ENCODE measurements at regions not wholly inside any gene's neighbourhood (a gene's known extent, or its start where the extent isn't known, plus 50 kb on each side); places are given as distances from the start of the nearest gene placed in this dataset.
"Not testable (repeated sequence)": the region's sequence is repeated elsewhere in the genome, so short reads cannot be mapped to it uniquely, and the experiment has no call there.

DNA sequence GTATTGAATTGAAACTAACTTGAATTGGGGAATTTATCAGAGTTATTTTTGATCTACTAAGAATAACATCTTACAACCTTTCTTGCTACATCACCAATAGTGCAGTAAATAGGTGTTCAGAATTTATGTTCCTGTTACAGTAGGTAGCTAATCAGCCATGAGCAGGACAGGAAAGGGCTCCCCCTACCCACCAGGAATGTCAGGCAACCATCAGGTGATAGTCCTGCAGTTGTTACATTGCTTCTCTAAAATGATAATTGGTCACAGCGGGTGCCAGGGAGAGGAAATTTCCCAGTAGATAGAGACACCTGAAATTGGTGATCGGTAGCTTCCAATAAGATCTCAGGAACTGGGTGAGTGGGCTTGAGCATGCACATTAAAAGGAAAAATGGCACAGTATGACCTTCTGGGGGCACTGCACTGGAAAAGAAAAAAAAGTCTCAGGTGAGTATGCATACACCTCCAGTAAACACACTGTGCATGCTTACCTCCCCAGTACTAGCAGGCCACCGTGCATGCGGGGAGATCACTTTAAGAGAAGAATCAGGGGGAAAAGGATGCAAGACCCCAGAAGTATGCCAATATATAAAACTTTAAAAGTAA lies 1092.0 kb upstream of the LRRTM1 start:
- ATAC-seq = no peak

DNA sequence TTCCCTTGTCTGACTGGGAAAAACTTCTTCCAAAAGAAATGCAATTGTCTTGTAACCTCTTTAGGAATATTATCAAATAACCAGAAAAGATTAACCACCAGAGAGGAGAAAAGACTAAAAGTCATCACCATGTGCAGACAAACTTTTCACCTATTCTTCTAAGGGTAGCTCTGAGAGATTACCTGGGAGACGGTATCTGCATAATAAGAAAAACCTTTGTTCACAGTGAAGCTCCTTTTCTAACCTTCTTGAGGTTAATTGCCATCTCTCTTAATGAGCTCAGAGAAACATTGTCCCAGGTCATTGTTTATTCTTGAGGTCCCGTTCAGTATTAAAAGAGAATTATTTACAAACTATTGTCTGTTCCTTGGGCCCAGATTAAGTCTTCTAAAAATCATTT lies 1091.2 kb upstream of the LRRTM1 start:
- Histone ChIP-seq H3K9me3 (ENCODE audit: control insufficient read depth in 2 of 3, low read length in 3 of 3) (no peaks in the 10 kb centered on the region), H3K4me3 (ENCODE audit: low read length) (no peak overlapping the region), H3K36me3 (ENCODE audit: control insufficient read depth in 2 of 3, insufficient read depth in 3 of 3, low read length in 3 of 3) (no peaks in the 10 kb centered on the region), H3K4me1 (ENCODE audit: control insufficient read depth in 2 of 2, insufficient read depth in 2 of 2, low read length in 2 of 2) (no peaks in the 10 kb centered on the region), H3K27ac (ENCODE audit: low read depth, low read length) (no peak overlapping the region), H3K27me3 (ENCODE audit: control insufficient read depth in 2 of 2, insufficient read depth in 2 of 2, low read length in 2 of 2) (no peaks in the 10 kb centered on the region)
- no peaks in the 10 kb centered on the region for H3K36me3 Mint-ChIP-seq
- no peaks in the 10 kb centered on the region for H3K4me1 Mint-ChIP-seq
- no peak overlapping the region for H3K4me3 Mint-ChIP-seq
- intact Hi-C loops (cut with micrococcal nuclease) = no loop called here
- H3K9me3 Mint-ChIP-seq = peaks cover 0 to 31% (median 10%) of the 10 kb centered on the region in 11 donors
- no peak overlapping the region for H3K27ac Mint-ChIP-seq
- DNase-seq = no peak
- H3K27me3 Mint-ChIP-seq = no peaks in the 10 kb centered on the region
- ChIA-PET POLR2A (no interaction called here), CTCF (no interaction called here)
- no peak for ATAC-seq

More for the DNA sequence above, 1092.0 kb upstream of the LRRTM1 start:
- peaks cover 0 to 33% (median 8%) of the 10 kb centered on the region in 11 donors for H3K9me3 Mint-ChIP-seq
- Histone ChIP-seq H3K27me3 (ENCODE audit: control insufficient read depth in 2 of 2, insufficient read depth in 2 of 2, low read length in 2 of 2) (no peaks in the 10 kb centered on the region), H3K36me3 (ENCODE audit: control insufficient read depth in 2 of 3, insufficient read depth in 3 of 3, low read length in 3 of 3) (no peaks in the 10 kb centered on the region), H3K9me3 (ENCODE audit: control insufficient read depth in 2 of 3, low read length in 3 of 3) (no peaks in the 10 kb centered on the region), H3K4me3 (ENCODE audit: low read length) (no peak overlapping the region), H3K27ac (ENCODE audit: low read depth, low read length) (no peak overlapping the region), H3K4me1 (ENCODE audit: control insufficient read depth in 2 of 2, insufficient read depth in 2 of 2, low read length in 2 of 2) (no peaks in the 10 kb centered on the region)
- CTCF ChIA-PET = no interaction called here
- no peak for DNase-seq
- H3K27ac Mint-ChIP-seq = no peak overlapping the region
- H3K36me3 Mint-ChIP-seq = no peaks in the 10 kb centered on the region
- no peaks in the 10 kb centered on the region for H3K4me1 Mint-ChIP-seq
- intact Hi-C loops (cut with micrococcal nuclease) = no loop called here
- POLR2A ChIA-PET = no interaction called here
- no peak overlapping the region for H3K4me3 Mint-ChIP-seq
- no peaks in the 10 kb centered on the region for H3K27me3 Mint-ChIP-seq

DNA sequence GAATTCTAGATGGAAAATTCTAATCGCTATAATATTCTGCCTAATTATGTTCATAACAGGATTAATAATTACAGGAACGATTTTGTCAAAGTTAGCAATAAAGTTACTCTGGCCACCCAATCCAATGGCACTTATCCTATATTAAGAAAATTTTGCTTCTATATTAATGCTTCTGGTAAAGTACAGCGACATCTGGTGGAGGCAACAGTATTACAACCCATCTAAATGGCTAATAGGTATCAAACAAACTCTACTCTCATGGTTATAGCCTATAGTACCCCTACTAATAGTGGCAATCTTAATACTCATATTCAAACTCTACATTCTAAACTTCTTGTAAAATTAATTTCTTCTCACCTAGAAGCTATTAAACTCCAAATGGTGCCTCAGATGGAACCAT lies 1084.7 kb upstream of the LRRTM1 start:
- ChIA-PET POLR2A (no interaction called here), CTCF (no interaction called here)
- peaks cover 0 to 29% (median 9%) of the 10 kb centered on the region in 11 donors for H3K9me3 Mint-ChIP-seq
- intact Hi-C loops (cut with micrococcal nuclease) = no loop called here
- no peak overlapping the region for H3K27ac ChIP-seq (ENCODE audit: low read depth, low read length)
- no peaks in the 10 kb centered on the region for H3K27me3 Mint-ChIP-seq
- no peaks in the 10 kb centered on the region for H3K36me3 Mint-ChIP-seq
- H3K4me1 ChIP-seq (ENCODE audit: control insufficient read depth in 2 of 2, insufficient read depth in 2 of 2, low read length in 2 of 2) = no peaks in the 10 kb centered on the region
- no peak overlapping the region for H3K27ac Mint-ChIP-seq
- H3K4me3 ChIP-seq (ENCODE audit: low read length) = no peak overlapping the region
- no peak overlapping the region for H3K4me3 Mint-ChIP-seq
- ATAC-seq (no peak), DNase-seq (no peak)
- H3K4me1 Mint-ChIP-seq = no peaks in the 10 kb centered on the region
- H3K36me3 ChIP-seq (ENCODE audit: control insufficient read depth in 2 of 3, insufficient read depth in 3 of 3, low read length in 3 of 3) = no peaks in the 10 kb centered on the region
- no peaks in the 10 kb centered on the region for H3K27me3 ChIP-seq (ENCODE audit: control insufficient read depth in 2 of 2, insufficient read depth in 2 of 2, low read length in 2 of 2)
- H3K9me3 ChIP-seq (ENCODE audit: control insufficient read depth in 2 of 3, low read length in 3 of 3) = peaks cover 0 to 5% (median 0%) of the 10 kb centered on the region in 3 experiments

DNA sequence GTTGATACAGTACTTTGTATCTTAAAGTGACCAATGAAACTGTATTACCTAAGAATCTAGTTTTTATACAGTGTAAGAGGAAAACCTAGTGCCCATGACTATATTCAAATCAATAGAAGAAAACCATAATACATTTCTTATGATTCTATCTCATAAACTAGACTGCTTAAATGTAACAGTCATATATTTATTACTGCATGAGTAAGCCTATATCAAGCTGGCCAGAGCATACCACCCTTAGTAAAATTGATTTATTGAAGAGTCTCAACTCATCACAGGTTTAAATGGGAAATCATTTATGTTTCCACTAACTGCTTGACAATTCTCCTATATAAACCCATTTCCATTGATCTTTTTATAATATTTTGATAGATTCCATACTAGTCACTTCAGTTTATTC lies 1059.2 kb upstream of the LRRTM1 start:
- CTCF ChIA-PET = no interaction called here
- Mint-ChIP-seq H3K27me3 (no peaks in the 10 kb centered on the region), H3K9me3 (peaks cover 0 to 43% (median 12%) of the 10 kb centered on the region in 11 donors), H3K4me1 (no peaks in the 10 kb centered on the region), H3K4me3 (no peak overlapping the region), H3K36me3 (no peaks in the 10 kb centered on the region), H3K27ac (no peak overlapping the region)
- no peaks in the 10 kb centered on the region for H3K9me3 ChIP-seq (ENCODE audit: control insufficient read depth in 2 of 3, low read length in 3 of 3)
- H3K36me3 ChIP-seq (ENCODE audit: control insufficient read depth in 2 of 3, insufficient read depth in 3 of 3, low read length in 3 of 3) = no peaks in the 10 kb centered on the region
- H3K27ac ChIP-seq (ENCODE audit: low read depth, low read length) = no peak overlapping the region
- ATAC-seq (no peak), DNase-seq (no peak)
- POLR2A ChIA-PET = no interaction called here
- no peaks in the 10 kb centered on the region for H3K27me3 ChIP-seq (ENCODE audit: control insufficient read depth in 2 of 2, insufficient read depth in 2 of 2, low read length in 2 of 2)
- H3K4me1 ChIP-seq (ENCODE audit: control insufficient read depth in 2 of 2, insufficient read depth in 2 of 2, low read length in 2 of 2) = no peaks in the 10 kb centered on the region
- H3K4me3 ChIP-seq (ENCODE audit: low read length) = no peak overlapping the region
- intact Hi-C loops (cut with micrococcal nuclease) = no loop called here

DNA sequence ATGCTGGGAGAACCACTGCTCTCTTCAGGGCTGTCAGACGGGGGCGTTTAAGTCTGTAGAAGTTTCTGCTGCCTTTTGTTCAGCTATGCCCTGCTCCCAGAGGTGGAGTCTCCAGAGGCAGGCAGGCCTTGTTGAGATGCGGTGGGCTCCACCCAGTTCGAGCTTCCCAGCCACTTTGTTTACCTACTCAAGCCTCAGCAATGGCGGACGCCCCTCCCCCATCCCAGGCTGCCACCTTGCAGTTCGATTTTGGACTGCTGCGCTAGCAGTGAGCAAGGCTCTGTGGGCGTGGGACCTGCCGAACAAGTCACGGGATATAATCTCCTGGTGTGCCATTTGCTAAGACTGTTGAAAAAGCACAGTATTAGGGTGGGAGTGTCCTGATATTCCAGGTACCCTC lies 1057.9 kb upstream of the LRRTM1 start:
- ATAC-seq; DNase-seq; H3K27ac ChIP-seq (ENCODE audit: low read depth, low read length); H3K36me3 ChIP-seq (ENCODE audit: control insufficient read depth in 2 of 3, insufficient read depth in 3 of 3, low read length in 3 of 3); POLR2A ChIA-PET; H3K27me3 ChIP-seq (ENCODE audit: control insufficient read depth in 2 of 2, insufficient read depth in 2 of 2, low read length in 2 of 2); H3K27ac Mint-ChIP-seq; H3K4me3 ChIP-seq (ENCODE audit: low read length); H3K4me1 ChIP-seq (ENCODE audit: control insufficient read depth in 2 of 2, insufficient read depth in 2 of 2, low read length in 2 of 2); H3K9me3 ChIP-seq (ENCODE audit: control insufficient read depth in 2 of 3, low read length in 3 of 3); H3K4me1 Mint-ChIP-seq; CTCF ChIA-PET; H3K27me3 Mint-ChIP-seq; H3K36me3 Mint-ChIP-seq; intact Hi-C loops (cut with micrococcal nuclease); H3K4me3 Mint-ChIP-seq: not testable (repeated sequence)
- peaks cover 2 to 37% (median 12%) of the 10 kb centered on the region in 11 donors for H3K9me3 Mint-ChIP-seq

DNA sequence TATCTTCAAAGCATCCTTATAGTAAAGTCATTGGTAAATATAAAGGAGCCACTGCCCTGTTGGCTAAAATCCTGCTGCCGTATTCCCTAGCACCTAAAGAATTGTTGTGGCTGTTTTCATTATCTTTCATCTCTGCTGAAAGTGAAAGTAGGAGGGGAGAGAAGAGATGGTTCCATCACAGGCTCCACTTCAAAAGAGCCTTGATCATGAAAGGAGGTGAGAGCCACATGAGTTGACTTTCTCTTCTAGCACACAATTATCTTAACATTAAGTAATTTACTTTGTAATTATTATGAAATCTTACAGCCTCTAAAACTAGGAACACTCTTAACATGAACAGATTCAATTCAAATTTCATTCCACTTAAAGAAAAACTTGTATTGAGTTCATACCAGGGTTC lies 1050.9 kb upstream of the LRRTM1 start:
- no peaks in the 10 kb centered on the region for H3K27me3 Mint-ChIP-seq
- Histone ChIP-seq H3K27ac (ENCODE audit: low read depth, low read length) (no peak overlapping the region), H3K9me3 (ENCODE audit: control insufficient read depth in 2 of 3, low read length in 3 of 3) (no peaks in the 10 kb centered on the region), H3K27me3 (ENCODE audit: control insufficient read depth in 2 of 2, insufficient read depth in 2 of 2, low read length in 2 of 2) (no peaks in the 10 kb centered on the region), H3K4me3 (ENCODE audit: low read length) (no peak overlapping the region), H3K4me1 (ENCODE audit: control insufficient read depth in 2 of 2, insufficient read depth in 2 of 2, low read length in 2 of 2) (no peaks in the 10 kb centered on the region), H3K36me3 (ENCODE audit: control insufficient read depth in 2 of 3, insufficient read depth in 3 of 3, low read length in 3 of 3) (no peaks in the 10 kb centered on the region)
- H3K36me3 Mint-ChIP-seq = no peaks in the 10 kb centered on the region
- intact Hi-C loops (cut with micrococcal nuclease) = no loop called here
- no peak for DNase-seq
- ChIA-PET CTCF (no interaction called here), POLR2A (no interaction called here)
- H3K4me1 Mint-ChIP-seq = no peaks in the 10 kb centered on the region
- H3K9me3 Mint-ChIP-seq = peaks cover 8 to 34% (median 17%) of the 10 kb centered on the region in 11 donors
- H3K27ac Mint-ChIP-seq = no peak overlapping the region
- ATAC-seq = no peak
- H3K4me3 Mint-ChIP-seq = no peak overlapping the region

DNA sequence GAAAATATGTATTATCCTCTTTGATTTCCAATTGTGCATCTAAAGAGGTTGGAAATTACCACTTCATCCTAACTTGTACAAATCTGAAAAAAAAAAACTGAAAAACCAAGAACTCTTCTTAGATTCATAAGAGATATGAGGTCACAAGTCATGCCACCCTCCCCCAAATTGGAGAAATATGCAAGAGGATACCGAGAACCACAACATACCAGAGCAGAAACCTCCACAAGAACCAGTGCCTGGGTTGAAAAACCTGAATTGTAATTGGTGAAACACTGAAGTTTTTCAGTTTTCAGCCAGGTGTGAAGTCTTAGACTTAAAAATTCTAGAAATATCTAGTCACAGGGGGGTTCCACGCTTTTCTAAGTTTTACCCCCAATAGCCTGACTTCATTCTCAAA lies 1029.5 kb upstream of the LRRTM1 start:
- POLR2A ChIA-PET = no interaction called here
- no peak overlapping the region for H3K4me3 Mint-ChIP-seq

More for the DNA sequence above, 1029.5 kb upstream of the LRRTM1 start:
- Mint-ChIP-seq H3K4me1 (no peaks in the 10 kb centered on the region), H3K27me3 (no peaks in the 10 kb centered on the region), H3K27ac (no peak overlapping the region), H3K9me3 (peaks cover 0 to 27% (median 8%) of the 10 kb centered on the region in 11 donors), H3K36me3 (no peaks in the 10 kb centered on the region)
- Histone ChIP-seq H3K27ac (ENCODE audit: low read depth, low read length) (no peak overlapping the region), H3K9me3 (ENCODE audit: control insufficient read depth in 2 of 3, low read length in 3 of 3) (no peaks in the 10 kb centered on the region), H3K4me3 (ENCODE audit: low read length) (no peak overlapping the region), H3K36me3 (ENCODE audit: control insufficient read depth in 2 of 3, insufficient read depth in 3 of 3, low read length in 3 of 3) (no peaks in the 10 kb centered on the region), H3K27me3 (ENCODE audit: control insufficient read depth in 2 of 2, insufficient read depth in 2 of 2, low read length in 2 of 2) (no peaks in the 10 kb centered on the region), H3K4me1 (ENCODE audit: control insufficient read depth in 2 of 2, insufficient read depth in 2 of 2, low read length in 2 of 2) (no peaks in the 10 kb centered on the region)
- intact Hi-C loops (cut with micrococcal nuclease) = no loop called here
- ATAC-seq (no peak), DNase-seq (no peak)
- CTCF ChIA-PET = no interaction called here
